GM12878 (cell line): ENCODE measurements at regions not wholly inside any gene's neighbourhood (a gene's known extent, or its start where the extent isn't known, plus 50 kb on each side); places are given as distances from the start of the nearest gene placed in this dataset.

Experiments used
- CHD2 ChIP-seq: IDR thresholded peaks from 2 replicates; pipeline ENCODE4 v1.6.1; 2011; ENCODE audit warnings: low read depth, low read length, improper control_type of control experiment, borderline replicate concordance
- CHD4 ChIP-seq: fragments of 200-600 bp; sonication (generic); IDR thresholded peaks from 2 replicates; pipeline ENCODE4 v1.6.1; 2016; ENCODE audit warnings: mild to moderate bottlenecking
- EED ChIP-seq: sonication (generic); IDR thresholded peaks from 2 replicates; pipeline ENCODE4 v1.6.1; 2016; ENCODE audit warnings: antibody characterized with exemption, low read depth
- EZH2 ChIP-seq: IDR thresholded peaks from 2 replicates; pipeline ENCODE4 v1.6.1; 2012; ENCODE audit warnings: low read depth, mild to moderate bottlenecking, control low read depth, inconsistent platforms, low read length, borderline replicate concordance; ENCODE audit not compliant: control insufficient read depth
- FOXK2 ChIP-seq: fragments of 450-650 bp; IDR thresholded peaks from 2 replicates; pipeline ENCODE4 v1.6.1; 2017; ENCODE audit warnings: mild to moderate bottlenecking, moderate library complexity
- NFYA ChIP-seq: IDR thresholded peaks from 2 replicates; pipeline ENCODE4 v1.6.1; 2011; ENCODE audit warnings: low read depth, mild to moderate bottlenecking, low read length, improper control_type of control experiment, borderline replicate concordance
- POLR2A ChIP-seq: IDR thresholded peaks from 2 replicates; pipeline ENCODE4 v1.6.1; 2011; ENCODE audit warnings: low read depth, mild to moderate bottlenecking, low read length
- WRNIP1 ChIP-seq: IDR thresholded peaks from 2 replicates; pipeline ENCODE4 v1.6.1; 2011; ENCODE audit warnings: low read depth, low read length, improper control_type of control experiment, borderline replicate concordance
- YY1 ChIP-seq: IDR thresholded peaks from 2 replicates; pipeline ENCODE4 v1.6.1; 2011; ENCODE audit warnings: low read depth, mild to moderate bottlenecking, low read length
- TF ChIP-seq, protein P1 (sequence below), 3 experiments: IDR thresholded peaks in 2 of 3; conservative IDR thresholded peaks in 1 of 3; 2 replicates each; pipeline ENCODE4 v1.5.1; 2011; ENCODE audit warnings: low read depth in 3 of 3, low read length in 3 of 3, mild to moderate bottlenecking in 3 of 3, control low read depth in 2 of 3, moderate library complexity in 2 of 3, inconsistent platforms in 1 of 3, mixed read lengths in 1 of 3; ENCODE audit not compliant: control insufficient read depth in 2 of 3, insufficient read depth in 1 of 3; ENCODE audit errors: extremely low read depth in 1 of 3
- TF ChIP-seq, protein P2 (sequence below): fragments of 450-650 bp; IDR thresholded peaks from 2 replicates; pipeline ENCODE4 v1.6.1; 2016; ENCODE audit warnings: mild to moderate bottlenecking
- TF ChIP-seq, protein P3 (sequence below): IDR thresholded peaks from 2 replicates; pipeline ENCODE4 v1.6.1; 2012; ENCODE audit warnings: mild to moderate bottlenecking, low read depth, low read length

DNA sequence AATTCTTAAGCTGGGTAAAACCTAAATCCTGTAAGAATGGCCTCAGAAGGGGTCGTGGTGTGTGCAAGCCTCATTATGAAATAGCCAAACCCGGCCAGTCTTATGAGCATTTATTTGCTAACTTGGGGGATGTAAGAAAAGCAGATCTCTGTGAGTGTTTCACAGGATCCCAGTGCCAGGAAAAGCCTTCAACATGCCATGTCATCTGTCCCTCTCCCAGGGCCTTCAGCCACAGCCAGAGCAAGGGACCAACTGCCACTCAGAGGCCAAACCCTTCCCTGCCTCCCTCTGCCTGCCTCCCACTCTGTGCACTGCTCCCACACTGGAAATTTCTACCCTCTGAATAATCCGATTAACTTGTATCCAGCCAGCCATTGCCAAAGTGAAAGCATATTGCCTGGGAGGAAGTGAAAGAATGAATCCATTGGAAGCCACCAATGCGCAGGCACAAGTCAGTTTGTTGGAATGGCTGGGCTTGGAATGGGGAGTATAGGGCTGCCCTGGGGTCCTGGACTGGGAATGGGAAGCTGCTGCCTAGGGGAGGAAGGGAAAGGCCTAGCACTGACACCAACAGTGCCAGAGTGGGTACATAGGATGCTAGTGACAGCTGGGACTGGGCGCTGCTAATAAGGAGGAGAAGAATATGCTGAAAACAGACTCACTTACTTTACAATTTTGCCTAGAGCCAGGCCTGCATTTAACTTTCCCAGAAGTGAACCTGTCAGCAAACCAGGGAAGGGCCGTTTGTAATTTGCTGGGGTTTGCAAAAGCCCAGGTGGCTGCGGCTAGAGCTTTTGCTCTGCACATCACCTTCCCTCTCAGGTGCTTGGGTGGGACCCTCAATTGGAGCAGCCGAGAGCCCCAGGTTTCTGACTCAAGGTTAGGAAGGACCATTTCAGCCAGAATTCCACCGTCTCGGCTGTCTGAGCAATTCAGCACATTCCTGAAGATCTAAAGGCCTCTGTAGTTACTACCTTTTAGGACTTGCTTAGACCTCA, 146.6 kb upstream of the NCK2 start:
- TF ChIP-seq, protein P1, sequence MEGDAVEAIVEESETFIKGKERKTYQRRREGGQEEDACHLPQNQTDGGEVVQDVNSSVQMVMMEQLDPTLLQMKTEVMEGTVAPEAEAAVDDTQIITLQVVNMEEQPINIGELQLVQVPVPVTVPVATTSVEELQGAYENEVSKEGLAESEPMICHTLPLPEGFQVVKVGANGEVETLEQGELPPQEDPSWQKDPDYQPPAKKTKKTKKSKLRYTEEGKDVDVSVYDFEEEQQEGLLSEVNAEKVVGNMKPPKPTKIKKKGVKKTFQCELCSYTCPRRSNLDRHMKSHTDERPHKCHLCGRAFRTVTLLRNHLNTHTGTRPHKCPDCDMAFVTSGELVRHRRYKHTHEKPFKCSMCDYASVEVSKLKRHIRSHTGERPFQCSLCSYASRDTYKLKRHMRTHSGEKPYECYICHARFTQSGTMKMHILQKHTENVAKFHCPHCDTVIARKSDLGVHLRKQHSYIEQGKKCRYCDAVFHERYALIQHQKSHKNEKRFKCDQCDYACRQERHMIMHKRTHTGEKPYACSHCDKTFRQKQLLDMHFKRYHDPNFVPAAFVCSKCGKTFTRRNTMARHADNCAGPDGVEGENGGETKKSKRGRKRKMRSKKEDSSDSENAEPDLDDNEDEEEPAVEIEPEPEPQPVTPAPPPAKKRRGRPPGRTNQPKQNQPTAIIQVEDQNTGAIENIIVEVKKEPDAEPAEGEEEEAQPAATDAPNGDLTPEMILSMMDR (IDR thresholded peaks at IDR 0.05 in 2 of 3, conservative IDR thresholded peaks at IDR 0.05 in 1 of 3; ENCODE audit: control insufficient read depth in 2 of 3, extremely low read depth in 1 of 3, insufficient read depth in 1 of 3, low read depth in 3 of 3, low read length in 3 of 3) = no peak
- TF ChIP-seq CHD2 (no peak), WRNIP1 (no peak), EZH2 (no peak), POLR2A (no peak), YY1 (no peak), FOXK2 (no peak), CHD4 (no peak), NFYA (no peak), EED (no peak)
- TF ChIP-seq, protein P2, sequence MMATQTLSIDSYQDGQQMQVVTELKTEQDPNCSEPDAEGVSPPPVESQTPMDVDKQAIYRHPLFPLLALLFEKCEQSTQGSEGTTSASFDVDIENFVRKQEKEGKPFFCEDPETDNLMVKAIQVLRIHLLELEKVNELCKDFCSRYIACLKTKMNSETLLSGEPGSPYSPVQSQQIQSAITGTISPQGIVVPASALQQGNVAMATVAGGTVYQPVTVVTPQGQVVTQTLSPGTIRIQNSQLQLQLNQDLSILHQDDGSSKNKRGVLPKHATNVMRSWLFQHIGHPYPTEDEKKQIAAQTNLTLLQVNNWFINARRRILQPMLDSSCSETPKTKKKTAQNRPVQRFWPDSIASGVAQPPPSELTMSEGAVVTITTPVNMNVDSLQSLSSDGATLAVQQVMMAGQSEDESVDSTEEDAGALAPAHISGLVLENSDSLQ = no peak
- TF ChIP-seq, protein P3, sequence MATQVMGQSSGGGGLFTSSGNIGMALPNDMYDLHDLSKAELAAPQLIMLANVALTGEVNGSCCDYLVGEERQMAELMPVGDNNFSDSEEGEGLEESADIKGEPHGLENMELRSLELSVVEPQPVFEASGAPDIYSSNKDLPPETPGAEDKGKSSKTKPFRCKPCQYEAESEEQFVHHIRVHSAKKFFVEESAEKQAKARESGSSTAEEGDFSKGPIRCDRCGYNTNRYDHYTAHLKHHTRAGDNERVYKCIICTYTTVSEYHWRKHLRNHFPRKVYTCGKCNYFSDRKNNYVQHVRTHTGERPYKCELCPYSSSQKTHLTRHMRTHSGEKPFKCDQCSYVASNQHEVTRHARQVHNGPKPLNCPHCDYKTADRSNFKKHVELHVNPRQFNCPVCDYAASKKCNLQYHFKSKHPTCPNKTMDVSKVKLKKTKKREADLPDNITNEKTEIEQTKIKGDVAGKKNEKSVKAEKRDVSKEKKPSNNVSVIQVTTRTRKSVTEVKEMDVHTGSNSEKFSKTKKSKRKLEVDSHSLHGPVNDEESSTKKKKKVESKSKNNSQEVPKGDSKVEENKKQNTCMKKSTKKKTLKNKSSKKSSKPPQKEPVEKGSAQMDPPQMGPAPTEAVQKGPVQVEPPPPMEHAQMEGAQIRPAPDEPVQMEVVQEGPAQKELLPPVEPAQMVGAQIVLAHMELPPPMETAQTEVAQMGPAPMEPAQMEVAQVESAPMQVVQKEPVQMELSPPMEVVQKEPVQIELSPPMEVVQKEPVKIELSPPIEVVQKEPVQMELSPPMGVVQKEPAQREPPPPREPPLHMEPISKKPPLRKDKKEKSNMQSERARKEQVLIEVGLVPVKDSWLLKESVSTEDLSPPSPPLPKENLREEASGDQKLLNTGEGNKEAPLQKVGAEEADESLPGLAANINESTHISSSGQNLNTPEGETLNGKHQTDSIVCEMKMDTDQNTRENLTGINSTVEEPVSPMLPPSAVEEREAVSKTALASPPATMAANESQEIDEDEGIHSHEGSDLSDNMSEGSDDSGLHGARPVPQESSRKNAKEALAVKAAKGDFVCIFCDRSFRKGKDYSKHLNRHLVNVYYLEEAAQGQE = no peak
